OCI-LY1 (cell line): ENCODE measurements at regions not wholly inside any gene's neighbourhood (a gene's known extent, or its start where the extent isn't known, plus 50 kb on each side); places are given as distances from the start of the nearest gene placed in this dataset.

Experiments used
- H2AFZ ChIP-seq: fragments of 200-600 bp; sonication (generic), shearing (Covaris generic); 2 replicates; pipeline ENCODE4 v1.6.0; 2014; ENCODE audit warnings: antibody characterized with exemption, mild to moderate bottlenecking, low read length
- H3F3A ChIP-seq: fragments of 200-600 bp; sonication (generic), shearing (Covaris generic); 2 replicates; pipeline ENCODE4 v1.6.0; 2014; ENCODE audit warnings: mild to moderate bottlenecking, antibody characterized with exemption, low read length, moderate library complexity; ENCODE audit not compliant: insufficient read depth
- H3K27ac ChIP-seq: fragments of 200-600 bp; sonication (generic); 2 replicates; pipeline ENCODE4 v1.5.1; 2014; ENCODE audit warnings: low read length, mixed run types, mild to moderate bottlenecking, low read depth; ENCODE audit not compliant: poor library complexity, severe bottlenecking
- H3K27me3 ChIP-seq: fragments of 200-600 bp; sonication (generic); 2 replicates; pipeline ENCODE4 v1.6.0; 2014; ENCODE audit warnings: antibody characterized with exemption, mild to moderate bottlenecking, low read length, moderate library complexity; ENCODE audit not compliant: insufficient read depth
- H3K36me3 ChIP-seq: fragments of 200-600 bp; sonication (generic); 2 replicates; pipeline ENCODE4 v1.6.1; 2014; ENCODE audit warnings: mild to moderate bottlenecking, antibody characterized with exemption, low read length, moderate library complexity, mixed read lengths; ENCODE audit not compliant: insufficient read depth
- H3K4me1 ChIP-seq: fragments of 200-600 bp; sonication (generic); 2 replicates; pipeline ENCODE4 v1.5.1; 2014; ENCODE audit warnings: mild to moderate bottlenecking, low read length, moderate library complexity; ENCODE audit not compliant: insufficient read depth, severe bottlenecking
- H3K4me2 ChIP-seq: fragments of 200-600 bp; sonication (generic), shearing (Covaris generic); 2 replicates; pipeline ENCODE4 v1.6.1; 2014; ENCODE audit warnings: low read length
- H3K4me3 ChIP-seq: fragments of 200-600 bp; sonication (generic); 2 replicates; pipeline ENCODE4 v1.5.1; 2014; ENCODE audit warnings: low read length, low read depth, mild to moderate bottlenecking, mixed read lengths; ENCODE audit not compliant: poor library complexity, severe bottlenecking
- H3K79me2 ChIP-seq: fragments of 200-600 bp; shearing (Covaris generic); 2 replicates; pipeline ENCODE4 v1.6.1; 2016; ENCODE audit warnings: mixed run types, low read length, mixed read lengths; ENCODE audit not compliant: insufficient read depth
- H3K9ac ChIP-seq: fragments of 200-600 bp; sonication (generic), shearing (Covaris generic); 2 replicates; pipeline ENCODE4 v1.6.1; 2014; ENCODE audit warnings: mild to moderate bottlenecking, low read length, mixed read lengths
- H3K9me2 ChIP-seq: fragments of 200-600 bp; sonication (generic), shearing (Covaris generic); 2 replicates; pipeline ENCODE4 v1.6.1; 2014; ENCODE audit warnings: low read depth, mild to moderate bottlenecking, low read length, mixed read lengths
- H3K9me3 ChIP-seq: fragments of 200-600 bp; shearing (Covaris generic); 2 replicates; pipeline ENCODE4 v1.6.1; 2014; ENCODE audit warnings: low read length, mixed read lengths
- H4K20me1 ChIP-seq: fragments of 200-600 bp; sonication (generic), shearing (Covaris generic); 2 replicates; pipeline ENCODE4 v1.6.0; 2016; ENCODE audit warnings: mild to moderate bottlenecking, low read length; ENCODE audit not compliant: insufficient read depth
- CTCF ChIP-seq: fragments of 200-600 bp; sonication (generic), shearing (Covaris generic); IDR thresholded peaks from 2 replicates; pipeline ENCODE4 v1.5.1; 2017; ENCODE audit warnings: mild to moderate bottlenecking, antibody characterized with exemption, low read length, moderate library complexity, mixed read lengths
- EZH2 ChIP-seq: fragments of 200-600 bp; sonication (generic), shearing (Covaris generic); IDR thresholded peaks from 2 replicates; pipeline ENCODE4 v1.8.0; 2017; ENCODE audit warnings: borderline replicate concordance, mixed run types, mild to moderate bottlenecking, antibody characterized with exemption, low read length, moderate library complexity, mixed read lengths

- Histone ChIP-seq H3K9me3 (no peaks in the 10 kb centered on the region), H3K4me2 (no peak overlapping the region), H3K4me1 (no peaks in the 10 kb centered on the region), H3K4me3 (no peak overlapping the region), H3K27me3 (no peaks in the 10 kb centered on the region), H3K27ac (no peak overlapping the region), H2AFZ (no peak overlapping the region), H3F3A (no peaks in the 10 kb centered on the region), H3K36me3 (no peaks in the 10 kb centered on the region), H3K9me2 (no peaks in the 10 kb centered on the region), H4K20me1 (no peaks in the 10 kb centered on the region), H3K9ac (no peak overlapping the region), H3K79me2 (no peaks in the 10 kb centered on the region)
- TF ChIP-seq EZH2: no peak
- TF ChIP-seq CTCF: no peak
Observed at GRCh38 chr6:82691997-82692396, 328.4 kb downstream of the TPBG start.

GRCh38 chr6:82693094-82693493 lies 329.5 kb downstream of the TPBG start:
- Histone ChIP-seq H3K4me2 (no peak overlapping the region), H3K27ac (no peak overlapping the region), H3K4me1 (no peaks in the 10 kb centered on the region), H3K27me3 (no peaks in the 10 kb centered on the region), H3K9me2 (no peaks in the 10 kb centered on the region), H2AFZ (no peak overlapping the region), H3K9me3 (no peaks in the 10 kb centered on the region), H3F3A (no peaks in the 10 kb centered on the region), H3K36me3 (no peaks in the 10 kb centered on the region), H4K20me1 (no peaks in the 10 kb centered on the region), H3K79me2 (no peaks in the 10 kb centered on the region), H3K9ac (no peak overlapping the region), H3K4me3 (no peak overlapping the region)
- TF ChIP-seq EZH2: no peak
- TF ChIP-seq CTCF: no peak

GRCh38 chr6:82701341-82701740 lies 337.7 kb downstream of the TPBG start:
- Histone ChIP-seq H4K20me1 (no peaks in the 10 kb centered on the region), H3K4me1 (no peaks in the 10 kb centered on the region), H3K27ac (no peak overlapping the region), H3K79me2 (no peaks in the 10 kb centered on the region), H3K4me3 (no peak overlapping the region), H3K9me3 (no peaks in the 10 kb centered on the region), H3K36me3 (no peaks in the 10 kb centered on the region), H3K9me2 (no peaks in the 10 kb centered on the region), H2AFZ (no peak overlapping the region), H3K27me3 (no peaks in the 10 kb centered on the region), H3K9ac (no peak overlapping the region), H3F3A (no peaks in the 10 kb centered on the region), H3K4me2 (no peak overlapping the region)
- no peak for TF ChIP-seq CTCF
- no peak for TF ChIP-seq EZH2
